NCI-H146 (cell line): ENCODE measurements at regions not wholly inside any gene's neighbourhood (a gene's known extent, or its start where the extent isn't known, plus 50 kb on each side); places are given as distances from the start of the nearest gene placed in this dataset.
"Not testable (repeated sequence)": the region's sequence is repeated elsewhere in the genome, so short reads cannot be mapped to it uniquely, and the experiment has no call there.

Experiments used
- DNase-seq: peaks from one replicate; lab custom pipeline; 2025; lab: John Stamatoyannopoulos, UW

DNA sequence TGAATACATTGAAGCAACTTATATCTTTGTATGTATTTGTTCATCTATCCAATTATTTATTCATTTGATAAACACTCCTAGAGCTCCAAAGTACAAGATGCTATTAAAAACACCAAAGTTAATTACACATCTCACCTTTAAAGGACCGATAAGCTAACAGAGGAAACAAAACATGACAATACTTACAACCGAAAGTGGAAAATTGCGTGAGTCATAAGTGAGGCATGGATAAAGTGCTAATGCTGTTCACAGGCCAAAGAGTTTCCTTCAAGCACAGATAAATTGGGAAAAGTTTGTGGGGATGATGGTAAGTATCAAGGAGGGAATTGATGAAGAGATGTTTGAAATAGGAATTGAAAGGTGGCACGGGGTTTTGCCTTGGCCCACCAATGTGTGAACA lies 172.8 kb upstream of the KITLG start:
- no peak for DNase-seq

GRCh38 chr12:88752183-88752582 lies 171.9 kb upstream of the KITLG start:
- DNase-seq: no peak

GRCh38 chr12:88750867-88751543 lies 170.7 kb upstream of the KITLG start:
- no peak for DNase-seq

DNA sequence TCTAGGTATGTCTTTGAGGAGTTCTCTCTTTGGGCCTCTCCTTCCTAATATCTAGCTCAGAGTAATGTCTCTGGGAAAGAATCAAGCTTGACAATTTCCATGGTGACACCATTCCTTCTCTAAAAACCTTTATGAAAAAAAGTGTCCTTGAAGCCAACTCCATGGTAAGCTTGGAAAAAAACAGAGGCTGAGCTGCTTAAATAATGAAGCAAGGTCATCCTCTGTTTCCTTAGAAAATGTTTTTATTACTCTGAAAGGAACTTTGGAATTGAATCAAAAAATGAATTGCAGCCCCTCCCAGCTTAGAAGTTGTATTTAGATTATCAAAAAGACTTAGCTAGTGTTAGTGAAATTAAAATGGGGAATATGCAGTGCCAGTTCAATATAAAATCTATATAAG lies 166.1 kb upstream of the KITLG start:
- DNase-seq: no peak

- no peak for DNase-seq
Observed at GRCh38 chr12:88743946-88744685, 163.8 kb upstream of the KITLG start.

DNA sequence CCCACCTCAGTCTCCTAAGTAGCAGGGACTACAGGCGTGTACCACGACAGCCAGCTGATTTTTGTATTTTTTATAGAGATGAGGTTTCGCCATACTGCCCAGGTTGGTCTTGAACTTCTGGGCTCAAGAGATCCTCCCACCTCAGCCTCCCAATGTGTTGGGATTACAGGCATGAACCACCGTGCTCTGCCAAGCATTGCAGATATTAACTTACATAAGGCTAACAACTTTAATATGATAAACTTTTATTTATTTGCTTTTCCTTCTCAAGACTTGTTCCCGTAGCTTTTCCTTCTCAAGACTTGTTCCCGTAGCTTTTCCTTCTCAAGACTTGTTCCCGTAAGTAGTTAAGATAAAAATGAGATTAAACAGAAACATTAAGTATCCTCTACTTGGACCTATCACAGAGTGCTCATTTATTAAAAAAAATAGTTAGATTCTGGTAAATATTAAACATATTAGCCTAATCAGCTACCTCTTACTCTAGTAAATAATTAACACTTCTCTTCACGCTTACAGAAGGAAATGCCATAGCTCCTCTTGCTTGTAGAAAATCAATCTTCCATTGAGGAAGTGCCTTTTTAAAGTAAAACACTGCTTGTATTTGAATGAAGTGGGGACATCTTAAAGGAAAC lies 157.7 kb upstream of the KITLG start:
- DNase-seq: no peak

DNA sequence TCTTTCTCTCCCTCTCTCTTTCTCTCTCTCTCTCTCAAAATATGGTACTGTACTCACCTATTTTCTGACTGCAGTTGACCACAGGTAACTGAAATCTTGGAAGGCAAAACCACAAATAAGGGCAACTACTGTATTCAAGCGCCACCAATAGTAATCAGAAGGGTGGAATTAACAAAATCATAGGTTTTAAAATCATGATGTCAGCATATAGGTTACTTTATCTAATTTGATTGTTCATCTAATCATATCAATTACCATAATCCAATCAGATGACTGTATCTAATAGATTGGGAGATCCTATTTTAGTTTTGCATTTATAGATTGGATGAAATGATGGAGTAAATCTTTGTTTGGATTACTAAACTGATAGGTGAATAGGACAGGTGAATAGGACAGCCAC lies 155.8 kb upstream of the KITLG start:
- no peak for DNase-seq

- DNase-seq: peak; percentile 23
Observed at GRCh38 chr12:88733008-88733407, 152.7 kb upstream of the KITLG start.

DNA sequence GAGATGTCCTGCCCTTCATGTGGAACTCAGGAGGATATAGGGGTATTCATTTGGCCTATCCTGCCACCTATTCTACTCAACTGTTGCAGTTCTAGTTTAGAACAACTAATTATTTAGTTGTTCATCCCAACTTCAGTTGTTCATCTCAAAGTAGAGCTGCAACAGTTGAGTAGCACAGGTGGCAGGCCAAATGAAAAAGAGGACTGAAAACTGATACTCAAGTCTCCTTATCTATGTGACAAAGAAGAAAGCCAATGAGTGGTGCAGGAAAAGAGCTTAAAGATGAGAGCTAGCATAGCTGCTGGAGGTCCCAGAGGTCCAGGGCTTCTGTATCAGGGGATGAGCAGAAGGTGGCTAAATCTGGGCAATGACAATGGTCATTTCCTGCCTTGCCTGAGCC lies 148.9 kb upstream of the KITLG start:
- no peak for DNase-seq

DNA sequence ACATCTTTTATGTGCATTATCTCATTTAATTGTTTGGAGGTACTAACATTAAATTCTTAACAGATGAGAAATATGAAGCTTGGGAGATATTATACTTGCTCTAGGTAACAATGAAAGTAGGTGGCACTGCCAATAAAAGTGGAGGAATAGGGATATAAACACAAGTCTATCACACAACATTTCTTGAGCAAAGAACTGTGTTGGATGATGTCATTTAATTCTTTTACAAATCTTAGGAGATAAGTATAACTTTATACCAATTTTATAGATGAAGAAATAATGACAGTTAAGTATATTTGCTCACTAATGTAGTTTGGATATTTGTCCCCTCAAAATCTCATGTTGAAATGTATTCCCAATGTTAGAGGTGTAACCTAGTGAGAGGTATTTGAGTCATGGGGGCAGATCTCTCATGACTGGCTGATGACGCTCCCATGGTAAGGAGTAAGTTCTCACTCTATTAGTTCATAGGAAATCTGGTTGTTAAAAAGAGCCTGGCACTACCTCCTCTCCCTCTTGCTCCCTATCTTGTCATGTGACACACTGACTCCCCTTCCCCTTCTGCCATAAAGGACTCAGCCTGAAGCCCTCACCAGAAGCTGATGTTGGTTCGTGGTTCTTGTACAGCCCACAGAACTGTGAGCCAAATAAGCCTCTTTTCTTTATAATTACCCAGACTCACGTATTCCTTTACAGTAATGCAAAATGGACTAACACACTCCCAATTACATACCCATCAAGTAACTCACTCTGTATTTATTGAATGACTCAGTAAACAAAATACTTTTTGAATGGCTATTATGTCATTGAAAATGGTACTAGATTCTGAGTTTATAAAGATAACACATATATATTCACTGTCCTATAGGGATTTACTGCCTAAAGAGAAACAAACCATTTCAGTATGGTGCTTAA lies 146.8 kb upstream of the KITLG start:
- DNase-seq: no peak

GRCh38 chr12:88725592-88726143 lies 145.4 kb upstream of the KITLG start:
- peak; percentile 27 for DNase-seq

DNA sequence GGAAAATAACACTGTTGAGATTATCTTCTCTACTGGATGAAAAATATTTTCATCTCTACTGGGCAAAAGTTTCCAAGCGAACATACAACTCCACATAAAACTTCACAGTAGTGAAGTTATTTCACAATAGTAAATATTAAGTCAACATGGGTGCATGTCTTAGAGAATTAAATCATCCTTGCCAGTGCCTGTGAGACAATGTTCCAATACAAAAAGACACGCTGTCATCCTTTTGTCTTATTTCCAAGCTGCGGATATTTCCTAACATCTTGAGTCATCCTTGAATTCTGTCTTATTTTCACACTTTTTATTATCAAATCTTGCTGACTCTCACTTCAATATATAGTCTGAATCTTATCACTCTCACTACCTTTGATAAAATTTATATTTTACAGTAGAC lies 142.9 kb upstream of the KITLG start:
- DNase-seq: no peak

DNA sequence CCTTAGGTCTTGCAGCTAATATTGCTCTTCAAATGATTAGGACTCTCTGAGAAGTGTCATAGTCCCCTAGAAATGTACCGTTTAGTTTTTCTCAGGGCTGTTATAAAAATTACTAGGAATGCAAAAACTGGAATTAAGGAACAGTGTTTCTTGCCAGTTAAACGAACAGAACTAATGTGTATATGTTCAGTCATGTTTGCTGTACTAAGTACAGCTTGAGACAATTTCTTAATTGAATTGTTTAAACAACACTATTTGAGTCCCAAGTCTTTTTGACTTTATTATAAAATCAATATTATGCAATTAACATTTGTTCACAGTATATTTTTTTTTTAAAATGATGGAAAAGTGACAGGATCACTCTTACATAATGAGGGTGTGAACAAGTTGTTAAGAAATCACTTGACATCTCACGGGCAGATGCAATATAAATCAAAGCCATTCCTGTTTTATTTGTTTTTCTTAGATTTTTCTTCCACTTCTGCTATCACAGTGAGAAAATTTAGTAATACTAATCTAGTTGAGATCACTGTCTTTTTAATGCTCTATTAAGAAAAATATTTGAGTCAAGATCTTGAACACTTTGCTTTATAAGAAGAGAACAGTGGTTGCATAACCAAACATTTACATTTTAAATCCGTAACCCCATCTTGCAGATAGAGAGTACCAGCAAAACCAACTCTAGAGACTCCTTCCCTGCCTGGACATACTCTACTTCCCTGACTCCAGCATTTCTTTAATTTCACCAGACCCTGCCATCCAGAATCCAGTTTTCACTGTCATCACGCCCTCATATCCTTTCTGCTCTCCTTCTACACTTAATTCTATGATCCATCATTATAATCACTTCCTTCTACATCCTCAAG lies 140.7 kb upstream of the KITLG start:
- peak; percentile 19 for DNase-seq

DNA sequence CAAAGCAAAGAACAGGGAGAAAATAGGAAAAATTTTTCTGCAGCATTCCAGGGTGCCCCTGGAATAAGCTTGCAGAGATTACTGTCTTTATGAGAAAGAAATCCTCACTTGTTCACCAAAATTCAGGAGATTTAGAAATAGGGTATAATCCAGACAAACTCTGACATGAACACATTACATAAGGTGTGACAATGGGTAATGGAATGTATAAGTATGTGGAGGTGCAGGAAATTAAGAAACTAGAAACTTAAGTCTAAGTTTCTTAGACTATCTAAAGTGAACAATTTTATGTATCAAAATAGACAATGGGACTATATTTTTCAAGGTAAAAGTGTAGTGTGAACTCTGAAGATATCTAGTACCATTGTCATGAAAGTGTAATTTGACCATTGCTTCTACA lies 140.0 kb upstream of the KITLG start:
- no peak for DNase-seq

GRCh38 chr12:88717188-88717587 lies 136.9 kb upstream of the KITLG start:
- peak; percentile 14 for DNase-seq

DNA sequence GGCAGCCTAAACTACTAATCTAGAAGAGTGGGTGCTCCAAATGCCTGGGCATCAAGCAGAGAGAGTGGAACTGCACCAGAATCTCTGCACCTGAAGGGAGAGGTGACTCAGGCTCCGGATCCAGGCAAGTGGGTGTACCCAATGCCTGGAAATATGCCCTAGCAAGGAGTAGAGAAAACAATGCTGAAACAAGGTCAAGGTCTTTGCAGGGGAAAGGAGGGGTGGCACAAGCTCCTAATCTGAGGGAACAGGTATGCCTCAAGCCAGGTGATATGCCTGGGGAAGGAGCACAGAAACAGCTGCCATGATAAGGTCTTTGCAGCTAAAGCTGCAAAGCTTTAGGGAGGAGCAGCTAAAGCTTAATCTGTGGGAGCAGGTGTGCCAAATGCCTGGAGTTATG lies 136.0 kb upstream of the KITLG start:
- peak; percentile 67 for DNase-seq

DNA sequence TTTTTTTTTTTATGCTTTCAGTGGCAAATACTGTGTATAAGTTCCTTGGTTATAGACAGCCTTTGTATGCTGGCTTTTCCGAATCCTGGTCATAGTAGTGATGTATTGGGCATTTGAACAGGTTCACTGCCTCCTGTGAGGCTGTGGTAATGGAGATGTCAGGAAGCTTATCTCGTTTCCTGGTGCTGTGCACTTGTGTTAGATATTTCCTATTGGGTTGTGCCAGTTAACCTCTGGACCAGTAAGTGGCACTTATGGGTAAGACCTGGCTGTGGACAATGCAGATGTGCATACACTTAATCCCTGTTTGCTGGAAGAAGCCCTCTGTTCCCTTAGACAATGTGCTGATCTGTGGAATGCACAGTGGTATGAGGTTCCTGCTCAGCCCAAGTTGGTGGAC lies 135.4 kb upstream of the KITLG start:
- DNase-seq: peak; percentile 8

- DNase-seq: not testable (repeated sequence)
Observed at GRCh38 chr12:88714263-88714882, 134.1 kb upstream of the KITLG start.

- DNase-seq: no peak
Observed at GRCh38 chr12:88707800-88708199, 127.5 kb upstream of the KITLG start.

GRCh38 chr12:88706286-88706685 lies 126.0 kb upstream of the KITLG start:
- no peak for DNase-seq
